ENCODE measurements at regions not wholly inside any gene's neighbourhood (a gene's known extent, or its start where the extent isn't known, plus 50 kb on each side); places are given as distances from the start of the nearest gene placed in this dataset.

- in situ Hi-C loops (cut with MboI; ENCODE audit: low pct_unique_long_range_greater_than_20kb, low sequenced_read_pairs) = no loop called here
- DNase-seq = no peak
These were observed 214.7 kb downstream of the FBXO15 start for GRCh38 chr18:73932976-73933375.

GRCh38 chr18:73927496-73927895 lies 220.1 kb downstream of the FBXO15 start:
- no peak for DNase-seq
- in situ Hi-C loops (cut with MboI; ENCODE audit: low pct_unique_long_range_greater_than_20kb, low sequenced_read_pairs) = no loop called here

DNA sequence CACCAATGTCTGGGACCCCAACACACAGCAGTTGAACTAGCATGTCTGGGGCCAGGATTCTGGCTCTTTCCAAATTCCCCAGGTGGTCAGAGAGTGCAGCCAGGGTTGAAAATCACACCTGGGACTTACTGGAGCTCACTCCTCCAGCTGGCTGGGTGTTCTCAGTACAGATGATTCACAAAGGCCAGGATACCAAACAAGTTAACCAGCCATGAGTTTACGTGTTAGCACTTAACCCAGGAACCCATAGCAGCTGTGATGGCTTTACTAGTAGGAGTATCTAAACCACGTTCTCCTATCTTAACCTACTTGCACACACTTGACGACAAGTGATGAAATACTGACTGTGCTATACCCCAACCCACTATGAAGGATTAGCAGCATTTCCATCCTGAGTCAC lies 222.8 kb downstream of the FBXO15 start:
- in situ Hi-C loops (cut with MboI; ENCODE audit: low pct_unique_long_range_greater_than_20kb, low sequenced_read_pairs) = no loop called here
- no peak for DNase-seq

DNA sequence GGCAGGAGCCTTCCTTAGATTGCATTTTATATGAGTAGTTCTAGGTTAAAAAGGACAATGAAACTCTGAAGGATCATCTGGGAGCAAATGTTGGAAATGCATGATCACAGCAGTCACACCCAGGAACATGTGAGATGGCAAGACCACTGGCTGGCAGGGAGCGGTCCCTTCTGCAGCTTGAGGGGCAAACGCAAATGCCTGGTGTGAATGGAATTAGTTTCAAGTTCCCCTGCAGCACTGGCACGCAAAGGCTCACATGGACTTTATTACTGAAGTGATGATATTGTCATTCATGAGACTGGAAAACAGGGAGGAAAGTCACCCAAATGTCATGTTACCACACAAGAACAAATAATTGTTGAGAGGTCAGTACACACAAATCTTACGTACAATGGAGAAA lies 223.3 kb downstream of the FBXO15 start:
- no peak for DNase-seq
- in situ Hi-C loops (cut with MboI; ENCODE audit: low pct_unique_long_range_greater_than_20kb, low sequenced_read_pairs) = no loop called here

GRCh38 chr18:73923866-73924265 lies 223.8 kb downstream of the FBXO15 start:
- in situ Hi-C loops (cut with MboI; ENCODE audit: low pct_unique_long_range_greater_than_20kb, low sequenced_read_pairs) = no loop called here
- no peak for DNase-seq

DNA sequence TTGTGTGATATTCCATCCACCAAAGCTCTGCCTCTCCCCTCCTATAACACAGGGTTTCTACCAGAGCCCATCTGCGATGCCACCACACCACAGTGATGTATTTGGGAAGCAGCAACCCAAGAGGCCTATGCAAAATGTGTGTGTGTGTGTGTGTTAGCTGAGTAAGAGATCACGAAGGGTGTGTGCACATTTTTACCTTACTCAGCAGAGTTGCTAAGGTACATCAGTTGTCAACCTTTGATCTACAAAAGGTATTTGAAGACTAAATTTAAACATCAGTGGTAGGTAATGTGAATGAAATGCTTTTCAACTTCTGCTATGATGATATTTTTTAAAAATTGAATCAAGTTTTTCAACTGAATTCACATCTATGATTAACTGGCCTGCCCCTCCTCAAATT lies 227.6 kb downstream of the FBXO15 start:
- in situ Hi-C loops (cut with MboI; ENCODE audit: low pct_unique_long_range_greater_than_20kb, low sequenced_read_pairs) = no loop called here
- DNase-seq = no peak

DNA sequence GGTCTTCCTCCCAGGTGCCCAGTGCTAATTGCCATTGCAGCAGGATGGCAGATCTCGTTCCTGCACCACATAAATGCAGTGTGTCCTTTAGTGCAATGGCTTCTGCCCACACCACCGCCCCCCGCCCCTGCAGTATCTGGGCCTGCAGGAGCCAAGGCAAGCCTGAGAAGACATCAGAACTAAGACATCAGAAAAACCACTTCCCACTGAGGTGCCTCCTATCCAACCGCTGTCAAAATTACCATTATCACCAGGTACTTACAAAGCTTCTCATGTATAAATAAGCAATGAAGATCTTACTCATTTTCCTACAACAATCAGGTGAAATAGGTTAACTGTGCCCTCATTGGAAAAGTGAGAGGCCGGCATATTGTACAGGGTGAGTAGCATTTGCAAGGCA lies 228.8 kb downstream of the FBXO15 start:
- in situ Hi-C loops (cut with MboI; ENCODE audit: low pct_unique_long_range_greater_than_20kb, low sequenced_read_pairs) = no loop called here
- DNase-seq = no peak

- no peak for DNase-seq
- in situ Hi-C loops (cut with MboI; ENCODE audit: low pct_unique_long_range_greater_than_20kb, low sequenced_read_pairs) = no loop called here
These were observed 230.6 kb downstream of the FBXO15 start for GRCh38 chr18:73917046-73917445.

DNA sequence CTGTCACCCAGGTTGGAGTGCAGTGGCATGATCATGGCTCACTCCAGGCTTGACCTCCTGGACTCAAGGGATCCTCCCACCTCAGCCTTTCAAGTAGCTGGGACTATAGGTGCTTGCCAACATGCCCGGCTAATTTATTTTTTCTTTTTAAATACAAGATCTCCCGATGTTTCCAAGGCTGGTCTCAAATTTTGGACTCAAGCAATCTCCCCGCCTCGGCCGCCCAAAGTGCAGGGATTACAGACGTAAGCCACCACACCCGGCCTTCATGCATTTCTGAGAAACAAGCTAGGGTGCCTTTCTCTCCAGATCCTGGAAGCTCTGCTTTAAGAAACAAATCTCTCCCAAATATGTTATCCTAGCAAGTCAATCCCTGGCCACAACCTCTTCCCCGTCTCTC lies 234.1 kb downstream of the FBXO15 start:
- in situ Hi-C loops (cut with MboI; ENCODE audit: low pct_unique_long_range_greater_than_20kb, low sequenced_read_pairs) = no loop called here
- DNase-seq = no peak

- in situ Hi-C loops (cut with MboI; ENCODE audit: low pct_unique_long_range_greater_than_20kb, low sequenced_read_pairs) = no loop called here
- no peak for DNase-seq
These were observed 239.3 kb downstream of the FBXO15 start for GRCh38 chr18:73908323-73908722.

DNA sequence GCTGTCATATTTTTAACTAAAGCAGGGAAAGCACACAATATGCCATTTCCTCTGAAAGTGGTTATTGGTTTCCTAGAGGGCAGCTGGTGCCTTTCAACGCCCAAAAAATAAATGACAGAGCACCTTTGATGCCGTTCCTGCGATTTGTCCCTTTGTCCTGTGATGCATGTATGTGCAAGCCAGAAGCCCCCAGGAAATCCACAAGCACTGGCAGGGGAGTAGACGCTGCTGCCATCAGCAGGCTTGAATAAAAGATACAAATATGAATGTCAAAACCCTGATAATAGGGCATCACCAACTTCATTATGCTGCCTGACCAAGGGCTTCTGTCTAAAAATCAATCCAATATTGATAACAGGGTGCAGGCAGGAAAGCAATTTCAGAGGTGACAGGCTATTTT lies 246.1 kb downstream of the FBXO15 start:
- DNase-seq = no peak
- in situ Hi-C loops (cut with MboI; ENCODE audit: low pct_unique_long_range_greater_than_20kb, low sequenced_read_pairs) = no loop called here

GRCh38 chr18:73901151-73901550 lies 246.5 kb downstream of the FBXO15 start:
- in situ Hi-C loops (cut with MboI; ENCODE audit: low pct_unique_long_range_greater_than_20kb, low sequenced_read_pairs) = no loop called here
- DNase-seq = no peak

DNA sequence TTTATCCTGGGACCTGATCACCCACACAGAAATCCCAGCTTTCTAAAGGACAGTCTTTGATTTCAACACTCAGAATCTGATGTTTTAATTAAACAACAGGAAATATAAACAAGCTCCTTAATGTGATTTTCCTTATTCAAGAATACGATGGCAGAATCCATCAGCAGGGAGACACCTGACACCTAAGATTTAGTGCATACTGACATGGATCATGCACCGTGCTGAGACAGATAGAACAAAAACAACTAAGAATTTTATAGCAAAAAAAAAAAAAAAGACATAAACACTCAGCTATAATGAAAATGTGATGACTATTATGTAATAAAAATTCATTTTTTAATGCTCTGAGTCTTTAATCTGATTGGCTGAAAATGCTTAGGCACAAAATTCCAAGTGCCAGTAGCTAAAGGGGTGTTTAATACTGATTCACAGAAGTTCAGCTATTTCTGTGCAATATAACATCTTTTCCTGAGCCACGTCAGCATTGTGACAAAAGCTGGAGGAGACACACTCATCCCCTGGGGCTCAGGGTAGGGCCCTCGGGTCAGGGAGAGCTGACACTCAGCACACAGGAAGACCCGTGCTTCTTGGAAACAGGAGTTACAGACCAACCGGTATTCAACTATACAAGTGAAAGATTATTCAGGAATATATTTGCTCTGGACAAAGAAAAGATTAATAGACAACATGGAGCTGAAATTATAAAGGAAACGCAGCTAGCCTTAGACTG lies 247.4 kb downstream of the FBXO15 start:
- no peak for DNase-seq
- in situ Hi-C loops (cut with MboI; ENCODE audit: low pct_unique_long_range_greater_than_20kb, low sequenced_read_pairs) = no loop called here

DNA sequence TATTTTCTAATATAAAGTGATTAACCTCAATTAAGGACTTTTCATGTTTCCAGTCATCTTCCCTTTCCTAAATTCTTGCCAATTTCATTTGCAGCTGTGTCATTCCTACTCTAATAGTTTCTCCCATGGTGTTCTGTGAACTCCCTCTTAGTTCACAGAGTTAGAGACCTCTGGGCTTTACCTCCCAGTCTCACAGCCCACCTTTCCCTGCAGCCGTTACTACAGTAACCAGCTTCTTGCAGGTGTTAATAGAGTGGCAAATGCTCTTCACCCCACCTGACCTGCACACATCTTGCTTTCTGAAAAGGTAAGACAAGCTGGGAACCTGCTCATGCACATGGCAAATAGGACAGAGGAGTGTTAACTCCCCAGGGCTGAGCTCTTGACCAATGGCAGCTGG lies 250.1 kb downstream of the FBXO15 start:
- no peak for DNase-seq
- in situ Hi-C loops (cut with MboI; ENCODE audit: low pct_unique_long_range_greater_than_20kb, low sequenced_read_pairs) = no loop called here

- in situ Hi-C loops (cut with MboI; ENCODE audit: low pct_unique_long_range_greater_than_20kb, low sequenced_read_pairs) = no loop called here
- DNase-seq = no peak
These were observed 250.9 kb downstream of the FBXO15 start for GRCh38 chr18:73896685-73897084.

GRCh38 chr18:73895701-73896100 lies 251.9 kb downstream of the FBXO15 start:
- in situ Hi-C loops (cut with MboI; ENCODE audit: low pct_unique_long_range_greater_than_20kb, low sequenced_read_pairs) = no loop called here
- no peak for DNase-seq

DNA sequence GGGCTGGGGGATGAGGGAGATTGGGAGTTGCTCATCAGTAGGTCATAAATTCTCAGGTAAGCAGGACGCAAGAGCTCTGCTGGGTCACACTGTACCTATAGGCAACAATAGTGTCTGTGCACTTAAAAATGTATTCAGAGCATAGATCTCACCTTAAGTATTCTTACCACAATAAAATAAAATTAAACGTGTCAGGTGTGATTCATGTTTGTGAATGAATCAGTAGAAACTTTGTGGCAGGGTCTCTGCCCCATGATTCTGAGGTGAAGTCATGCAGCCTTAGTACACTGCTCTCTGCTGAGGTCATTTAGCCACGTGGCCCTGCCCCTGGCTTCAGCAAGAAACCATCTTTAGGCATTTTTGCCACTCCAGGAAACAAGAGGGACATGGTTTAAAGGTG lies 253.8 kb downstream of the FBXO15 start:
- DNase-seq = no peak
- in situ Hi-C loops (cut with MboI; ENCODE audit: low pct_unique_long_range_greater_than_20kb, low sequenced_read_pairs) = no loop called here

DNA sequence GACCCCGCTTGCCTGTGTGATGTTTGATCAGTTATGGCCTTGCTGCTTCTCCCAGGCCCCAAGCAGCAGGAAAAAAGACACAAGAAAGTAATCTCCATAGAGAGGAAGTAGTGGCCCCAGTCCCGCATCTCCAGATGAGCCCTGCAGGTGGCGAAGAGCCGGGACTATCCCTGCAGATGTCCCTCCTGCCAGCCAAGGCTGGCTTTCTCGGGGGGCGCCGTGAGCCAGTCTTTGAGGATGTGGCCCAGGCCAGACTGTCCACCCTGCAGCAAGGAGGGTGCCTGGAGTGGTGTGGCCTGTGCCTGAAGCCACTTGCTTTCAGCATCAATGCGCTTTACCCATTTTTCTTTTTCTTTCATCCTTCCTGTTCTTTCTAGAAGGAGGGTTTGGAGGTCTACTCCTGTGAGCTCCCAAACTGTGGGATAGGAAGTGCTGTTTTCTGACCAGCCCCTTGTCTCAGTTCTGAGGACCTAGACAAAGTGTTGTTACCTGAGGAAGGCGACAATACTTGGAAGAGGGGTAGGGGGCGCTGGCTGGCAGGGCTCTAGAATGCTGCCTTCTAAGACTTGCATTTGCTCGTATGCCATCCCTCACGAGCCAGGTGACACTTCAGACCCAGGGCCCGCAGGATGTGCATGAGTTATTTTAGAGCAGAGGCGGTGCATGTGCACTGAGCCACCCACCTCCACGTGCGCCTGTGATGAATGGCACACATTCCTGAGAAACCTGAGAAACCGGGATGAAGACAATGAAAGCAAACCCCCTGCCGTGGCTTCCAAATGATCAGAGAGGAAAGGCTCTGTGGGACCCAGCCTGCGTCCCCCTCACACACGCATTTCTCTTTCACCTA lies 255.8 kb downstream of the FBXO15 start:
- no peak for DNase-seq
- in situ Hi-C loops (cut with MboI; ENCODE audit: low pct_unique_long_range_greater_than_20kb, low sequenced_read_pairs) = no loop called here

GRCh38 chr18:73888565-73888964 lies 259.1 kb downstream of the FBXO15 start:
- no peak for DNase-seq
- in situ Hi-C loops (cut with MboI; ENCODE audit: low pct_unique_long_range_greater_than_20kb, low sequenced_read_pairs) = no loop called here

DNA sequence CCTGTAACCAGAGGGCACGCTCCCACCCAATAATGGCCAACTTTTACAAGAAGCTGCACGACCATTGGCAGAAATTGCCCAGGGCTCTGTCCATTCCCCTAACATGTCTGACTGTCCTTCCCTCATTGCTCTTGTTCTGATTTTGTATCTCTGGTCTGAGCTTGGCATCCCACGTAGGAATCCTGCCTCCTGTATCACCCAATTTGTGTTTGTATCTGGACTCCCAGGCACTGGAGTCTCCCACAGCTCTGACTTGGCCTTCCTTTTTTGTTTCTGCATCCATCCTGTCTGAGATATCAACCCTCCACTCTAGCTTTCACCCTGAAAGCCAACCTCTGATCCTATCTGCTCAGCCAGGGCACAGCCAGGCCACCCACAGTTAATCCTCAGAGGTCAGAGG lies 259.8 kb downstream of the FBXO15 start:
- DNase-seq = no peak
- in situ Hi-C loops (cut with MboI; ENCODE audit: low pct_unique_long_range_greater_than_20kb, low sequenced_read_pairs) = no loop called here

GRCh38 chr18:73884868-73885267 lies 262.8 kb downstream of the FBXO15 start:
- in situ Hi-C loops (cut with MboI; ENCODE audit: low pct_unique_long_range_greater_than_20kb, low sequenced_read_pairs) = no loop called here
- DNase-seq = no peak
